Activated B cell treated with CpG ODN at 0.5 μM for 24 hours (primary cell): ENCODE measurements at regions not wholly inside any gene's neighbourhood (a gene's known extent, or its start where the extent isn't known, plus 50 kb on each side); places are given as distances from the start of the nearest gene placed in this dataset.

Experiments used
- ATAC-seq: fragments of 200-7000 bp; cut with Tn5 transposase; one replicate; pipeline ENCODE4 v1.10.0; 2021; ENCODE audit warnings: low read depth, mild to moderate bottlenecking, moderate library complexity
- CTCF ChIA-PET: fragments of 350-600 bp; sonication (Branson Sonifier 250); formaldehyde crosslinking; loops from one replicate; lab custom pipeline; 2021; ENCODE audit warnings: antibody characterized with exemption; lab: Charles Lee
- POLR2A ChIA-PET: fragments of 350-600 bp; sonication (Branson Sonifier 250); formaldehyde crosslinking; loops from one replicate; lab custom pipeline; 2021; ENCODE audit warnings: antibody characterized with exemption; lab: Charles Lee
- DNase-seq: peaks from one replicate; pipeline ENCODE4 v3.0.0; 2022
- H3K27ac Mint-ChIP-seq: one replicate; pipeline ENCODE4 v1.8.0; 2020; ENCODE audit warnings: mixed read lengths
- H3K27me3 Mint-ChIP-seq: one replicate; pipeline ENCODE4 v1.8.0; 2021; ENCODE audit warnings: mixed read lengths
- H3K36me3 Mint-ChIP-seq: one replicate; pipeline ENCODE4 v1.8.0; 2021; ENCODE audit warnings: low read depth, mixed read lengths
- H3K4me1 Mint-ChIP-seq: one replicate; pipeline ENCODE4 v1.8.0; 2021; ENCODE audit warnings: mixed read lengths
- H3K4me3 Mint-ChIP-seq: one replicate; pipeline ENCODE4 v1.8.0; 2020; ENCODE audit warnings: mild to moderate bottlenecking, mixed read lengths
- H3K9me3 Mint-ChIP-seq: one replicate; pipeline ENCODE4 v1.8.0; 2020; ENCODE audit warnings: mixed read lengths
- CTCF ChIP-seq: fragments of 200-600 bp; IDR thresholded peaks from one replicate; pipeline ENCODE4 v1.8.0; 2022; ENCODE audit warnings: antibody characterized with exemption, mild to moderate bottlenecking
- intact Hi-C: fragments of 100-400 bp; cut with micrococcal nuclease; formaldehyde crosslinking; loops from one replicate; pipeline ENCODE4 v1.15.1; 2024

DNA sequence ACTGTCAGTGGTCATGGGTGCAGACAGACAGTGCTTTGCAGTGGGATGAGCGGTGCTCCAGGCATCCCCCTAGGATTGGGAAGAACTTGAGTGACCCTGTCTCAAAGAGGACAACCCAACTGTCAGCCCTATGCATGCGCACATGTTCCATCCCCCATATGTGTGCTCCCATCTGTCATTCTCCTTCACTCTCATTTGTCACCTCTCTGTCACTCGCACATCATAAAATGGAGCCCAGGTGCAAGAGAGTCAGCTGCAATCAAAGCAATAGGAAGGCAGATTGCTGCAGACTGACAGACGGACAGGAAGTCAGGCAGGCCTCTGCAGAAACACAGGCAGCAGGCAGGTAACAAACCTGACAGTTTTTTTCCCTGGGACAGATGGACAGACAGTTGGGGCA, 101.8 kb upstream of the CCL1 start:
- Mint-ChIP-seq H3K36me3 (no peaks in the 10 kb centered on the region), H3K9me3 (no peaks in the 10 kb centered on the region), H3K27me3 (peaks cover 10% of the 10 kb centered on the region), H3K27ac (no peak overlapping the region), H3K4me3 (no peak overlapping the region), H3K4me1 (no peaks in the 10 kb centered on the region)
- intact Hi-C loops: no loop called here
- ChIA-PET POLR2A (no interaction called here), CTCF (no interaction called here)
- ATAC-seq: no peak
- DNase-seq: no peak
- no peak for TF ChIP-seq CTCF

GRCh38 chr17:34458266-34458665, 95.2 kb upstream of the CCL1 start:
- ChIA-PET CTCF (no interaction called here), POLR2A (no interaction called here)
- no peaks in the 10 kb centered on the region for H3K4me1 Mint-ChIP-seq

GRCh38 chr17:34456121-34456520, 93.1 kb upstream of the CCL1 start:
- no peak for TF ChIP-seq CTCF
- ATAC-seq (no peak), DNase-seq (no peak)
- H3K27ac Mint-ChIP-seq: no peak overlapping the region
- intact Hi-C loops: no loop called here
- no peaks in the 10 kb centered on the region for H3K4me1 Mint-ChIP-seq
- H3K9me3 Mint-ChIP-seq: no peaks in the 10 kb centered on the region
- H3K27me3 Mint-ChIP-seq: peaks cover 36% of the 10 kb centered on the region
- POLR2A ChIA-PET: no interaction called here
- CTCF ChIA-PET: no interaction called here
- no peaks in the 10 kb centered on the region for H3K36me3 Mint-ChIP-seq
- no peak overlapping the region for H3K4me3 Mint-ChIP-seq

More at GRCh38 chr17:34458266-34458665, 95.2 kb upstream of the CCL1 start:
- no peak overlapping the region for H3K4me3 Mint-ChIP-seq
- no peaks in the 10 kb centered on the region for H3K36me3 Mint-ChIP-seq
- no peak for TF ChIP-seq CTCF
- no peaks in the 10 kb centered on the region for H3K9me3 Mint-ChIP-seq
- peaks cover 35% of the 10 kb centered on the region for H3K27me3 Mint-ChIP-seq
- DNase-seq (no peak), ATAC-seq (no peak)
- H3K27ac Mint-ChIP-seq: no peak overlapping the region
- intact Hi-C loops: no loop called here

- ChIA-PET POLR2A (no interaction called here), CTCF (no interaction called here)
- DNase-seq (no peak), ATAC-seq (no peak)
- no peak for TF ChIP-seq CTCF
- Mint-ChIP-seq H3K9me3 (no peaks in the 10 kb centered on the region), H3K27me3 (peaks cover 30% of the 10 kb centered on the region), H3K4me3 (no peak overlapping the region), H3K36me3 (no peaks in the 10 kb centered on the region), H3K27ac (no peak overlapping the region), H3K4me1 (no peaks in the 10 kb centered on the region)
- intact Hi-C loops: no loop called here
These were observed 89.7 kb upstream of the CCL1 start for GRCh38 chr17:34452769-34453168.

DNA sequence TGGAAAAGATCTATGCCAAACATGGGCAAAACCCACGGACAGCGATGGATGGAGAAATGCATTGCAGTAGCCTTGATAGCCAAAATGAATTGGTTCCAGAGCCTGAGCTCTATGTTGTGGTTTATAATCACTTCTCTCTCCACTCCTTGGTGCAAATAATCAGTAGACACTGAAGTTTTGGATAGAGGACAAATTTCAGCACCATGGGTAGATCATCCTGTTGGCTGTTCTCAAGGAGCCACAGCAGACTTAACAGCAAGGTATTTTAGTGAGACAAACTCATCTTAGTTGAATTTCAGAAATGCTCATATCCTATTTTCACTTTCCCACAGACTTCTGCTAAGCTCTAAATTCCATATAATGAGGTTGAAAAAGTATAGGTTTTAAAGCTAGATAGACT, 88.3 kb upstream of the CCL1 start:
- H3K4me1 Mint-ChIP-seq: no peaks in the 10 kb centered on the region
- peaks cover 27% of the 10 kb centered on the region for H3K27me3 Mint-ChIP-seq
- no peak overlapping the region for H3K27ac Mint-ChIP-seq
- no peak for TF ChIP-seq CTCF
- H3K9me3 Mint-ChIP-seq: no peaks in the 10 kb centered on the region
- H3K4me3 Mint-ChIP-seq: no peak overlapping the region
- intact Hi-C loops: no loop called here
- CTCF ChIA-PET: no interaction called here
- POLR2A ChIA-PET: no interaction called here
- ATAC-seq (no peak), DNase-seq (no peak)
- H3K36me3 Mint-ChIP-seq: no peaks in the 10 kb centered on the region
